Posterior cingulate gyrus (tissue), 11 donors: ENCODE measurements at regions not wholly inside any gene's neighbourhood (a gene's known extent, or its start where the extent isn't known, plus 50 kb on each side); places are given as distances from the start of the nearest gene placed in this dataset.

ENCODE experiments used
- DNase-seq, 10 donors: peaks; one replicate each; pipeline versions ENCODE4 v3.0.0 to v3.0.0-alpha.2; 2020 to 2021; ENCODE audit warnings: mixed read lengths in 3 of 10
- intact Hi-C: fragments of 100-400 bp; cut with DNase I; formaldehyde crosslinking; loops from one replicate; pipeline ENCODE4 v1.15.1; 2023

DNA sequence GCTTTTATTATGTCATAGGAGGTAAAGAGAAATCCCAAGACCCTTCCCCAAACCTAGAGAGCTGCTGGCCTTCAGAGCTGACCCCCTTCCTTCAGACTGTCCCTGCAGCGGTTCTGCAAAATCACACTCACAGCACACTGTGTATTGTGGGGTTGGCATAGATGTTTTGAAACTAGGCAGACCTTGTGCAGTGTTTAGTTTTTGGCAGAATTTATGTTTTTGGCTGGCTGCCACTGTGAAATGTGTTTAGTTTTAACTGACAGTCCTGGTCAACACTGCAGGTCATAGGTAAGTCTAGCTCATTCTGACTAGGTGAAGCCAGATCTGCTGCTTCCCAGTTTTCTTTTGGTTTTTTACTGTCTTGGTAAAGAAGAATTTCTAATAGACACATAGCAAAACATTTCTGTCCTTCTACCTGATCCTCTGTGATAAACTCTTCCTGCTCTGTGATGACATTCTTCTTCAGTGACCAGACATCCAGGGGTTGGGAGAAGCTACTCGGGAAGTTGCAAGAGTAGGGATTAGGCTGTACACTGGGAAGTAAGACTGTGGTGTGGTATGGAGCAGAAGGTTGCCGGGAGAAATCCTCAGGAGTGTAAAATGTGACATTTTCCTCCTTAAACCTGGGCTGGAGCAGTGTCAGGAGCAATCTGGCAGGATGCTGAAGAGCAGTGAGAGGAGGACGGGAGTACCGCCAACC is 209.6 kb upstream of the MCTP2 start:
- intact Hi-C loops, result no loop called here
- DNase-seq, result no peak

DNA sequence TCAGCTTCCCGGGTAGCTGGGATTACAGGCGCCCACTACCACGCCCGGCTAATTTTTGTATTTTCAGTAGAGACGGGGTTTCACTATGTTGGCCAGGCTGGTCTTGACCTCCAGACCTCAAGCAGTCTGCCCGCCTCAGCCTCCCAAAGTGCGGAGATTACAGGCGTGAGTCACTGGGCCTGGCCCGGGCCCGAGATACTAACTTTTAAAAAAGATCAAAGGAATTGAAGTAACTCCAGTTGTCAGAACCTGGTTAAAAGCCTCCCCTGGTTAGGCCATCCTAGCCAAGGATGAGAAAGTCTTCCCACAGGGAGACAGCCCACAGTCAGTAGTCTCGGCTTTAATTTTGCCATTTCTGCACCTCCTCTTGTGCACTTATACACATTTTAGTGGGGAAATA is 212.3 kb upstream of the MCTP2 start:
- intact Hi-C loops, result no loop called here
- no peak for DNase-seq

DNA sequence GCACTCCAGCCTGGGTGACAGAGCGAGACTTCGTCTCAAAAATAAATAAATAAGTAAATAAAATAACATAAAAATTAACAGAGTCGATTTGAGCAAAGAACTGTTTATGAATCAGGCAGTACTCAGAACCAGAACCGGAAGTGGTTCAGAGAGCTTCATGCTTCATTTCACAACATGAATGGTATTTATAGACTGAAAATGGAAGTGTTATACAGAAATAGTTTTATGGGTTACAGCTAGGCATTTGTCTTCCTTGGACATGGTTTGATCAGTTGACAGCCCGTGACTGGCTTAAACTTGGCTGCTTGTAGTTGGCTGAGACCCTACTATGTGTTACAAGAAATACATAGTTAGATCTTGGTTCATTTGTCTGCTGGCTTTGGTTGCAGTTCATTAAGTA is 216.0 kb upstream of the MCTP2 start:
- no peak for DNase-seq
- intact Hi-C loops, result no loop called here

- DNase-seq, result no peak
- intact Hi-C loops, result no loop called here
Observed at GRCh38 chr15:94008104-94009074, 223.0 kb upstream of the MCTP2 start.

DNA sequence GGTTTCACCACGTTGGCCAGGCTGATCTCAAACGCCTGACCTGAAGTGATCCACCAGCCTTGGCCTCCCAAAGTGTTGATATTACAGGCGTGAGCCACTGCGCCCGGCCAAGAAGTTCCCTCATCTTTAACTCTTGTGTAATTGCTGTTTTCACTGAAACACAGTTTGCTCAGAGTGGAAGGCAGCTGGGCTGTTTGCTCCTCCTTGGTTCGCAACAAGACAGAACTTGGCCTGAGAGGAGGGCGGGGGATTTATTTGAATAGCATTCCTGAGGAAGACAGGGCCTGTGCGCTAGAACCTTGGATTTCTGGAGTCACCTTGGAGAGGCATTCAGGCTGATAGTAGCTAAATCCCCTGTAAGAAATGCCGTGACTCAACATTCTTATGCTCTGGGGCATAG is 226.7 kb upstream of the MCTP2 start:
- no peak for DNase-seq
- intact Hi-C loops, result no loop called here

- intact Hi-C loops, result no loop called here
Observed at GRCh38 chr15:94002041-94002440, 229.3 kb upstream of the MCTP2 start.

GRCh38 chr15:94001255-94001801 is 230.0 kb upstream of the MCTP2 start:
- intact Hi-C loops, result no loop called here
- DNase-seq, result no peak

More at GRCh38 chr15:94002041-94002440, 229.3 kb upstream of the MCTP2 start:
- no peak for DNase-seq

- intact Hi-C loops, result no loop called here
- DNase-seq, result no peak
Observed at GRCh38 chr15:94000606-94001005, 230.8 kb upstream of the MCTP2 start.

- intact Hi-C loops, result loop anchor here (2.0 kb wide), 1 partner anchor 122 kb away; no protein-coding TSS in a partner anchor
- DNase-seq, result no peak
Observed at GRCh38 chr15:93997071-93997658, 234.2 kb upstream of the MCTP2 start.

DNA sequence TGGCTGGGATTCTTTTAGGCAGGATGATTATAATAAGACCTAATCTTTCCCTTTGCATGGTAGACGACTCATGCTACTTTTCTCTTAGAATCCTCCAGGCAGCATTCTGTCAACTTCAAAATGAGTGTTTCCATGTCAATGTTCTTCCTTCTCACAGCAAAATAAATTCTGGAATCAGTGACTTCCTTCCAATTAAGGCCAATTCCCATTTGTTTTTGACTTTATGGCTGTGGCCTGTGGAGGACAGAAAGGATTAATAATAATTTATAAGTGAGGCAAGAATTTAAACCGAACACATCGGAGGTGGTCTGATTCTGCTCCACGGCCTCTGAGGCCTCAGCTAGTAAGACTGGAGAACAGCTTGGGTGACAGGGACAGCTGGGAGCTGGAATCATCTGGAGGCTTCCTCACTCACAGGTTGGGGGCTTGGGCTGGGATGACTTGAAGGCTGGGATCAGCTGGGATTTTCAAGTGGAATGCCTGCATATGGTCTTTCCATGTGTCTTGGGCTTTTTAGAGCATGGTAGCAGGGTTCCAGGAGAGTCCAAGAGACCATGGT is 241.8 kb upstream of the MCTP2 start:
- intact Hi-C loops, result no loop called here
- DNase-seq, result peak in 1 of 10 donors; percentile 64

- no peak for DNase-seq
- intact Hi-C loops, result no loop called here
Observed at GRCh38 chr15:93987068-93987467, 244.3 kb upstream of the MCTP2 start.

DNA sequence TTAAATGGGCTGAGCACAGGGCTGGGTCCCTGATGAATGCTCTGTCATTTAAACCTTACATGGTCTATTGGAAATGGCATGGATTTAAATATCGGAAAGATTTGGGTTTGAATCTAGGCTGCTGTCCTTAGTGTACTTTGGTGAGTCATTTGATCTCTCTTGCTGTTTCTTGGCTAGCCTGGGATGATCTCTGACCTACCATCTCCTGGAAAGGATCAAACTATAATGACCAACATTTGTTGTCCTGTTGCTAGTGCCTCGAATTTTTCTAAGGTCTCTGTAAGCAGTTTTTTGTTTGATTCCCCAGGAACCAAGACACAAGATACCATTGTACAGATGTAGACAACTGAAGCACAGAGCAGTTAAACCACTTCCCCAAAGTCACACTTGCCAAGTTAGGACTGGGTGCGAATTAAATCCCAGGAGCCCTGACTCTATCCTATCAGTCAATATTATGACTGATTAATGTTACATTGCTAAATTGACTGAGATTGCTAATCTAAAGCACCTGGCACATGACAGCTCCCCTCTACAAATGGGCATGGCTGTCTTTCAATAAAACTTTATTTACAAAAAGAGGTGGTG is 244.9 kb upstream of the MCTP2 start:
- intact Hi-C loops, result no loop called here
- DNase-seq, result no peak

DNA sequence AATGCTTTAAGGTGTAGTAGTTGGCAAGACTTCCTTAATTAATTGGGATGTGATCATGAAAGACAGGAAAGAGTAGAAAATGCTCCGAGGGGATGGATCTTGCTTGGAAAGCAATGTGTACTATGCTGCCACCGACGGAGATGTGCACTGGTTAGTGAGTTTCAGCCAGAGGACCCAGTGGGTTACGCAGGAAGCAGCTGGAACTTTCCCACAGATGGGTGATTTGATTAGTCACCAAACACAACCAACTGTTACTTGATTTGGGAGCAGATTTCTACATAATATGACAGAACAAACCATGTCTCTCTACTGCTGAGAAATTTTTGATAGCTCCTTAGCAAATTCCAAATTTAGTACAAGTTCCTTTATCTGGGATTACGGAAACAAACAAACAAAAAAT is 245.4 kb upstream of the MCTP2 start:
- intact Hi-C loops, result no loop called here
- no peak for DNase-seq

GRCh38 chr15:93985176-93985575 is 246.2 kb upstream of the MCTP2 start:
- intact Hi-C loops, result no loop called here
- no peak for DNase-seq

- intact Hi-C loops, result no loop called here
- peak in 1 of 10 donors; percentile 21 for DNase-seq
Observed at GRCh38 chr15:93983526-93983925, 247.8 kb upstream of the MCTP2 start.

DNA sequence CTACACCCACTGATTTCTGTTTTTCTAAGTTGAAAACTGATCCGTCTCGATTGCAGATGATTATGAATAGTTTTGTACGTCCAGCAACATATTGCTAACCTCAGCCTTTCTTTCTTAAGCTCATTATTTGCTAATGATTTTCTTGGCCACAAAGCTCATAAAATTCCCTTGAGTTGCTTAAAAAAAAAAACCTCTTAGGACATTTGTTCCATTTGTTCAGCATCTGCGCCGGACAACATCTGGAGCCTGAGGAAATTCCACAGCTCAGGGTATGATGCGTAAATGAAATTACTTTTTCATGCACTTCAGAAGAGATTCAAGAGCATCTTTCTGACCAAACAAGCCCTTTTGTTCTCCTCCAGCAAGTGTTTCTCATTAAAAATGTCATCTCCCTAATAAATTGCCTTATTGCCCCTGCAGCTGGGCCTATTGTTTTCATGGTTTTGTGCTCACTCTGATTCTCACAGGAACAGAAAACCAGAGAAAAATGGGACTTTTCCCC is 249.1 kb upstream of the MCTP2 start:
- DNase-seq, result no peak
- intact Hi-C loops, result no loop called here

GRCh38 chr15:93981706-93982105 is 249.7 kb upstream of the MCTP2 start:
- DNase-seq, result no peak
- intact Hi-C loops, result no loop called here

DNA sequence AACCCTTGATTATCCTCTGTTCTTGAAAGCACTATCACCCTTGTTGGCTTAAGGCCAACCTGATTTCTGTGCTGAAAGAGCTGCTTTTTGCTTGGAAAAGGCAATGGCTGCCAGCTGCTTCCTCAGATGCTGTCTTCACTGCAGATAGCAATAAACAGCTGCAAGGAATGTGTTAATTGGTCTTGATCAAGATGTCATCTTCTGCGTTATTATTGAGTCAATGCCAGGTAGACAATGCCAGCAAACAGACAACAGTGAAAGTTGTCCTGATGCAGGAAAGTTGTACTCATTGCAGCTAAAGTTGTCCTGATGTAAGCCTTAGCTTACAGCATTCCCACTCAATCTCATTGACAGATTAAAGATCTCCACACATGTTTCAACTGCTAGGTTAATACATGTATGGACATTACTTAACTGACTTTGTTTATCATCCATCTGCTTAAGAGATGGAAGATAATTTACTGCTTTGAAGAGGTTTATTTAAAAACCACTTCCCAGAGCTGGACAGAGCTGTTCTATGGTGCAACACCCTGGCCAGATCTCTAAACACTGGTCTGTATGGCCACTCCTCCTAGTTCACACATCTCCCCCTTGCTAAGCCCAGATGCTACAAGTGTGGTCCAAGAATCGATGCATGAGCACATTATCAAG is 251.0 kb upstream of the MCTP2 start:
- DNase-seq, result no peak
- intact Hi-C loops, result no loop called here

- DNase-seq, result no peak
- intact Hi-C loops, result loop anchor here (10.0 kb wide), 2 partner anchors 890 to 940 kb away; partner anchors contain the start of gene RGMA
Observed at GRCh38 chr15:93974804-93975481, 256.4 kb upstream of the MCTP2 start.
